Adrenal gland (tissue), 5 donors: ENCODE measurements at regions not wholly inside any gene's neighbourhood (a gene's known extent, or its start where the extent isn't known, plus 50 kb on each side); places are given as distances from the start of the nearest gene placed in this dataset.

Source experiments
- POLR2A ChIP-seq, 2 donors: fragments of 450-650 bp; IDR thresholded peaks; one replicate each; pipeline ENCODE4 v1.6.1; 2017; ENCODE audit warnings: antibody characterized with exemption in 2 of 2, mild to moderate bottlenecking in 2 of 2, moderate library complexity in 1 of 2
- TF ChIP-seq, protein P1 (sequence below), 6 experiments: fragments of 450-650 bp in 4 of 6; fragments of 200-600 bp in 2 of 6; sonication (generic) in 1 of 6; IDR thresholded peaks; 1 replicate in 5 of 6; 2 replicates in 1 of 6; pipeline versions ENCODE4 v1.5.1 to v1.8.0; 2016 to 2021; ENCODE audit warnings: antibody characterized with exemption in 6 of 6, mild to moderate bottlenecking in 2 of 6, moderate library complexity in 1 of 6
- donor health status: DM: no; HTN: no; CAD: no.

- TF ChIP-seq, protein P1, sequence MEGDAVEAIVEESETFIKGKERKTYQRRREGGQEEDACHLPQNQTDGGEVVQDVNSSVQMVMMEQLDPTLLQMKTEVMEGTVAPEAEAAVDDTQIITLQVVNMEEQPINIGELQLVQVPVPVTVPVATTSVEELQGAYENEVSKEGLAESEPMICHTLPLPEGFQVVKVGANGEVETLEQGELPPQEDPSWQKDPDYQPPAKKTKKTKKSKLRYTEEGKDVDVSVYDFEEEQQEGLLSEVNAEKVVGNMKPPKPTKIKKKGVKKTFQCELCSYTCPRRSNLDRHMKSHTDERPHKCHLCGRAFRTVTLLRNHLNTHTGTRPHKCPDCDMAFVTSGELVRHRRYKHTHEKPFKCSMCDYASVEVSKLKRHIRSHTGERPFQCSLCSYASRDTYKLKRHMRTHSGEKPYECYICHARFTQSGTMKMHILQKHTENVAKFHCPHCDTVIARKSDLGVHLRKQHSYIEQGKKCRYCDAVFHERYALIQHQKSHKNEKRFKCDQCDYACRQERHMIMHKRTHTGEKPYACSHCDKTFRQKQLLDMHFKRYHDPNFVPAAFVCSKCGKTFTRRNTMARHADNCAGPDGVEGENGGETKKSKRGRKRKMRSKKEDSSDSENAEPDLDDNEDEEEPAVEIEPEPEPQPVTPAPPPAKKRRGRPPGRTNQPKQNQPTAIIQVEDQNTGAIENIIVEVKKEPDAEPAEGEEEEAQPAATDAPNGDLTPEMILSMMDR (IDR thresholded peaks at IDR 0.05), result no peak
- no peak for TF ChIP-seq POLR2A (IDR thresholded peaks at IDR 0.05)
Measured at GRCh38 chr3:87498358-87499080, 222.1 kb upstream of the POU1F1 start.
